K562 (cell line): ENCODE measurements at regions not wholly inside any gene's neighbourhood (a gene's known extent, or its start where the extent isn't known, plus 50 kb on each side); places are given as distances from the start of the nearest gene placed in this dataset.

Experiments used
- ATAC-seq: fragments of 200-7000 bp; cut with Tn5 transposase; 3 replicates; pipeline ENCODE4 v1.9.1; 2020; ENCODE audit warnings: moderate library complexity
- BruUV-seq: library from RNA; stranded (reverse); fragments of 400-500 nt; replicated peaks from 2 replicates; lab custom pipeline; 2021; lab: Mats Ljungman, UMichigan
- CTCF ChIA-PET: fragments of 300-600 bp; formaldehyde crosslinking; extraction: SDS; loops from one replicate; lab custom pipeline; 2021; ENCODE audit warnings: low intra/inter-chr PET ratio; lab: Yijun Ruan, JAX
- POLR2A ChIA-PET: fragments of 300-600, 350-650 bp; sonication (Branson Sonifier 250); formaldehyde crosslinking; extraction: SDS; loops from one replicate; lab custom pipeline; 2021; ENCODE audit warnings: antibody characterized with exemption, inconsistent platforms; lab: Yijun Ruan, JAX
- DNase-seq, 4 experiments: peaks; one replicate each; pipeline versions ENCODE4 v3.0.0 to v3.0.0-alpha.2; 2011 to 2018; ENCODE audit warnings: low spot score in 3 of 4, mixed read lengths in 3 of 4; ENCODE audit errors: extremely low read depth in 1 of 4
- FAIRE-seq: peaks from 2 replicates; lab custom pipeline; 2011; peaks lifted over from hg19 to GRCh38; lab: Jason Lieb, UNC
- H2AFZ ChIP-seq: 2 replicates; pipeline ENCODE4 v1.6.0; 2011; ENCODE audit warnings: low read depth, low read length, control low read depth, inconsistent platforms
- H3K27ac ChIP-seq: fragments of 200-600 bp; 3 replicates; pipeline ENCODE4 v1.8.0; 2011; ENCODE audit warnings: low read depth, mild to moderate bottlenecking, control low read depth, inconsistent platforms, low read length, moderate library complexity, mixed read lengths; ENCODE audit errors: extremely low read depth
- H3K27me3 ChIP-seq, 2 experiments: fragments of 300-600 bp in 1 of 2; 2 replicates in 1 of 2; 3 replicates in 1 of 2; pipeline versions ENCODE4 v1.6.0 to v1.8.0; 2011; ENCODE audit warnings: inconsistent platforms in 2 of 2, low read length in 2 of 2, mild to moderate bottlenecking in 1 of 2, mixed read lengths in 1 of 2, moderate library complexity in 1 of 2; ENCODE audit not compliant: control insufficient read depth in 2 of 2, insufficient read depth in 2 of 2
- H3K36me3 ChIP-seq: fragments of 300-600 bp; 3 replicates; pipeline ENCODE4 v1.8.0; 2011; ENCODE audit warnings: mild to moderate bottlenecking, low read length, inconsistent platforms; ENCODE audit not compliant: control insufficient read depth, insufficient read depth
- H3K4me1 ChIP-seq, 2 experiments: fragments of 200-600 bp in 1 of 2; replicated peaks in 1 of 2; 2 replicates in 1 of 2; 3 replicates in 1 of 2; pipeline versions ENCODE4 v1.5.1 to v1.8.0; 2011; ENCODE audit warnings: inconsistent platforms in 2 of 2, low read length in 2 of 2, mild to moderate bottlenecking in 1 of 2, mixed read lengths in 1 of 2, moderate library complexity in 1 of 2; ENCODE audit not compliant: control insufficient read depth in 2 of 2, insufficient read depth in 2 of 2
- H3K4me2 ChIP-seq: 2 replicates; pipeline ENCODE4 v1.6.1; 2011; ENCODE audit warnings: low read length, control low read depth, inconsistent platforms, mixed read lengths; ENCODE audit not compliant: insufficient read depth
- H3K4me3 ChIP-seq: fragments of 200-600 bp; sonication (generic), shearing (Covaris generic); 2 replicates; pipeline ENCODE4 v1.5.1; 2016; ENCODE audit warnings: control low read depth, inconsistent platforms
- H3K79me2 ChIP-seq: fragments of 200-600 bp; 3 replicates; pipeline ENCODE4 v1.8.0; 2011; ENCODE audit warnings: low read length, inconsistent platforms; ENCODE audit not compliant: control insufficient read depth, insufficient read depth
- H3K9ac ChIP-seq, 2 experiments: 2 replicates each; pipeline versions ENCODE4 v1.6.0 to v1.6.1; 2011; ENCODE audit warnings: low read depth in 2 of 2, low read length in 2 of 2, control low read depth in 1 of 2, inconsistent platforms in 1 of 2, mild to moderate bottlenecking in 1 of 2, mixed read lengths in 1 of 2; ENCODE audit not compliant: insufficient read depth in 1 of 2
- H3K9me1 ChIP-seq: one replicate; pipeline ENCODE4 v1.6.0; 2011; ENCODE audit warnings: inconsistent platforms, mild to moderate bottlenecking, low read length, moderate library complexity; ENCODE audit not compliant: control insufficient read depth, insufficient read depth
- H3K9me3 ChIP-seq: replicated peaks from 2 replicates; pipeline ENCODE4 v1.5.1; 2011; ENCODE audit warnings: low read depth, low read length, inconsistent platforms; ENCODE audit not compliant: control insufficient read depth, insufficient read depth
- H4K20me1 ChIP-seq: replicated peaks from 2 replicates; pipeline ENCODE4 v1.6.1; 2011; ENCODE audit warnings: low read length, inconsistent platforms, mixed read lengths; ENCODE audit not compliant: control insufficient read depth, insufficient read depth
- CBFA2T3 ChIP-seq: fragments of 450-650 bp; IDR thresholded peaks from 2 replicates; pipeline ENCODE4 v1.6.1; 2017
- CGGBP1 ChIP-seq: fragments of 250-450 bp; sonication (Bioruptor Pico); IDR thresholded peaks from 2 replicates; pipeline ENCODE4 v1.9.0; 2021; ENCODE audit warnings: mild to moderate bottlenecking
- GTF2A2 ChIP-seq: IDR thresholded peaks from 2 replicates; pipeline ENCODE4 v1.6.1; 2016; ENCODE audit warnings: mild to moderate bottlenecking, missing genetic modification characterization, missing compliant biosample characterization
- IRF1 ChIP-seq: sonication (generic); formaldehyde crosslinking; IDR thresholded peaks from 2 replicates; pipeline ENCODE4 v1.8.0; 2022; ENCODE audit warnings: missing genetic modification reagents, mild to moderate bottlenecking, borderline replicate concordance
- PTTG1 ChIP-seq: fragments of 450-650 bp; IDR thresholded peaks from 2 replicates; pipeline ENCODE4 v1.6.1; 2016; ENCODE audit warnings: low read depth, mild to moderate bottlenecking, missing genetic modification characterization, missing compliant biosample characterization
- SREBF1 ChIP-seq: fragments of 150-350 bp; IDR thresholded peaks from 2 replicates; pipeline ENCODE4 v1.6.1; 2014; ENCODE audit warnings: antibody characterized with exemption, low read depth, low read length, borderline replicate concordance
- SREBF2 ChIP-seq: sonication (generic); formaldehyde crosslinking; IDR thresholded peaks from 2 replicates; pipeline ENCODE4 v1.4.0; 2020; ENCODE audit warnings: mild to moderate bottlenecking, missing genetic modification reagents
- ZFP91 ChIP-seq: sonication (generic); formaldehyde crosslinking; IDR thresholded peaks from 2 replicates; pipeline ENCODE4 v1.8.0; 2022; ENCODE audit warnings: mild to moderate bottlenecking, missing genetic modification reagents
- ZNF134 ChIP-seq: fragments of 250-450 bp; sonication (Bioruptor Pico); conservative IDR thresholded peaks from 2 replicates; pipeline ENCODE4 v1.4.0; 2020
- ZNF740 ChIP-seq, 3 experiments: fragments of 200-800 bp in 1 of 3; sonication (Bioruptor generic) in 1 of 3; sonication (generic) in 1 of 3; formaldehyde crosslinking in 1 of 3; IDR thresholded peaks; 2 replicates each; pipeline versions ENCODE4 v1.6.1 to v1.8.0; 2016 to 2022; ENCODE audit warnings: mild to moderate bottlenecking in 2 of 3, missing compliant biosample characterization in 2 of 3, missing genetic modification characterization in 2 of 3, missing genetic modification reagents in 1 of 3
- WGBS: fragments of 100-300 bp; shearing (Covaris generic); methylation state at CpG from one replicate; pipeline ENCODE4 v1.1.6; 2016; ENCODE audit warnings: low coverage, mixed read lengths; ENCODE audit not compliant: insufficient coverage; ENCODE audit errors: missing lambda C conversion rate; 5-methylcytosine and 5-hydroxymethylcytosine counted together
- in situ Hi-C: fragments of 300-500 bp; cut with MboI; formaldehyde crosslinking; loops from 4 replicates; pipeline ENCODE4 v1.15.0; 2018; ENCODE audit warnings: inconsistent platforms, mixed read lengths
- intact Hi-C: fragments of 100-400 bp; cut with micrococcal nuclease; formaldehyde crosslinking; loops from 2 replicates; pipeline ENCODE4 v1.14.2; 2022
- TF ChIP-seq, protein P1 (sequence below): sonication (generic); formaldehyde crosslinking; IDR thresholded peaks from 2 replicates; pipeline ENCODE4 v1.8.1; 2022; ENCODE audit warnings: missing genetic modification reagents
- TF ChIP-seq, protein P2 (sequence below): sonication (generic); formaldehyde crosslinking; IDR thresholded peaks from 2 replicates; pipeline ENCODE4 v1.8.0; 2022; ENCODE audit warnings: mild to moderate bottlenecking, low read depth, missing genetic modification reagents

GRCh38 chr7:24483804-24484203 lies 89.4 kb upstream of the PALS2 start (continued):
- TF ChIP-seq, protein P1, sequence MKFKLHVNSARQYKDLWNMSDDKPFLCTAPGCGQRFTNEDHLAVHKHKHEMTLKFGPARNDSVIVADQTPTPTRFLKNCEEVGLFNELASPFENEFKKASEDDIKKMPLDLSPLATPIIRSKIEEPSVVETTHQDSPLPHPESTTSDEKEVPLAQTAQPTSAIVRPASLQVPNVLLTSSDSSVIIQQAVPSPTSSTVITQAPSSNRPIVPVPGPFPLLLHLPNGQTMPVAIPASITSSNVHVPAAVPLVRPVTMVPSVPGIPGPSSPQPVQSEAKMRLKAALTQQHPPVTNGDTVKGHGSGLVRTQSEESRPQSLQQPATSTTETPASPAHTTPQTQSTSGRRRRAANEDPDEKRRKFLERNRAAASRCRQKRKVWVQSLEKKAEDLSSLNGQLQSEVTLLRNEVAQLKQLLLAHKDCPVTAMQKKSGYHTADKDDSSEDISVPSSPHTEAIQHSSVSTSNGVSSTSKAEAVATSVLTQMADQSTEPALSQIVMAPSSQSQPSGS (CRISPR knock-in tag): no peak
- no peak for TF ChIP-seq GTF2A2 (tag)
- TF ChIP-seq, protein P2, sequence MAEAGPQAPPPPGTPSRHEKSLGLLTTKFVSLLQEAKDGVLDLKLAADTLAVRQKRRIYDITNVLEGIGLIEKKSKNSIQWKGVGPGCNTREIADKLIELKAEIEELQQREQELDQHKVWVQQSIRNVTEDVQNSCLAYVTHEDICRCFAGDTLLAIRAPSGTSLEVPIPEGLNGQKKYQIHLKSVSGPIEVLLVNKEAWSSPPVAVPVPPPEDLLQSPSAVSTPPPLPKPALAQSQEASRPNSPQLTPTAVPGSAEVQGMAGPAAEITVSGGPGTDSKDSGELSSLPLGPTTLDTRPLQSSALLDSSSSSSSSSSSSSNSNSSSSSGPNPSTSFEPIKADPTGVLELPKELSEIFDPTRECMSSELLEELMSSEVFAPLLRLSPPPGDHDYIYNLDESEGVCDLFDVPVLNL (CRISPR knock-in tag): no peak

GRCh38 chr7:24492576-24492975 lies 80.7 kb upstream of the PALS2 start:
- Histone ChIP-seq H3K27ac (no peak overlapping the region), H3K9ac (no peak overlapping the region), H3K4me2 (no peak overlapping the region), H3K9me3 (no peaks in the 10 kb centered on the region), H3K27me3 (peaks cover 2 to 13% of the 10 kb centered on the region in 2 experiments; a peak in 4 of 5 replicates), H3K36me3 (no peaks in the 10 kb centered on the region), H2AFZ (no peak overlapping the region), H3K9me1 (no peaks in the 10 kb centered on the region), H3K4me3 (no peak overlapping the region), H3K4me1 (no peaks in the 10 kb centered on the region), H4K20me1 (no peaks in the 10 kb centered on the region), H3K79me2 (no peaks in the 10 kb centered on the region)
- in situ Hi-C loops (no loop called here), intact Hi-C loops (no loop called here)
- no peak for ATAC-seq
- no peak for FAIRE-seq
- DNase-seq: no peak
- ChIA-PET POLR2A (no interaction called here), CTCF (no interaction called here)
- BruUV-seq: no TSS peak
- WGBS: 0% methylated on average over 2 of the region's 2 CpGs
- TF ChIP-seq PTTG1: no peak
- TF ChIP-seq ZNF134 (CRISPR knock-in tag): no peak
- TF ChIP-seq IRF1 (CRISPR knock-in tag): no peak
- TF ChIP-seq CBFA2T3: no peak
- TF ChIP-seq CGGBP1: no peak
- no peak for TF ChIP-seq ZNF740 (CRISPR knock-in tag; IDR thresholded peaks at IDR 0.05)
- TF ChIP-seq ZNF740 (tag; IDR thresholded peaks at IDR 0.05): no peak
- TF ChIP-seq ZFP91 (CRISPR knock-in tag): no peak
- no peak for TF ChIP-seq SREBF2 (CRISPR knock-in tag)
- TF ChIP-seq SREBF1: no peak
